ENCODE measurements at regions not wholly inside any gene's neighbourhood (a gene's known extent, or its start where the extent isn't known, plus 50 kb on each side); places are given as distances from the start of the nearest gene placed in this dataset.
A peak's percentile ranks its signal among the peaks of the same experiment; 100 is the strongest.
"Not testable (repeated sequence)": the region's sequence is repeated elsewhere in the genome, so short reads cannot be mapped to it uniquely, and the experiment has no call there.

GRCh38 chr11:82210011-82210410 is 523.7 kb downstream of the FAM181B start:
- no peak for DNase-seq (ENCODE audit: low spot score)

GRCh38 chr11:82195283-82195682 is 538.4 kb downstream of the FAM181B start:
- DNase-seq (ENCODE audit: low spot score), result peak; percentile 1

GRCh38 chr11:82194521-82194920 is 539.1 kb downstream of the FAM181B start:
- DNase-seq (ENCODE audit: low spot score), result peak; percentile 28

DNA sequence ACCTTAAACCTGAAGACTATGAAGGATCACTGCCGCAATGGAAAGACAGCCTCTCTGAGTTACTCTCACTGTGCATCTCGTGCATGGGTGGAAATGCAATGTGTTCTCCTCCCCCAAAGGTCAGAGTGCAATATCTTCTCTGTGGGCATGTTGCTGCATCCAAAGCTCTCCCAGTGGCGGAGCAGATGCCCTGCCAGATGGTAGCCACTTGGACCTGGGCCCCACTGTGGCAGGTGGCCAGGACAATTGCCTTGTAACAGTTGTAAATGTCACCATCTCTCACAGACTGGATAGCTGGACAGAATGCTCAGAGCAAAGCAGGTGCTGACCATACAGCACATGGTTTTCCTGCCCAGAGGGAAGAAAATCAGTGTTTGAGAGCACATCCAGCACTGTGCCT is 542.0 kb downstream of the FAM181B start:
- DNase-seq (ENCODE audit: low spot score), result no peak

DNA sequence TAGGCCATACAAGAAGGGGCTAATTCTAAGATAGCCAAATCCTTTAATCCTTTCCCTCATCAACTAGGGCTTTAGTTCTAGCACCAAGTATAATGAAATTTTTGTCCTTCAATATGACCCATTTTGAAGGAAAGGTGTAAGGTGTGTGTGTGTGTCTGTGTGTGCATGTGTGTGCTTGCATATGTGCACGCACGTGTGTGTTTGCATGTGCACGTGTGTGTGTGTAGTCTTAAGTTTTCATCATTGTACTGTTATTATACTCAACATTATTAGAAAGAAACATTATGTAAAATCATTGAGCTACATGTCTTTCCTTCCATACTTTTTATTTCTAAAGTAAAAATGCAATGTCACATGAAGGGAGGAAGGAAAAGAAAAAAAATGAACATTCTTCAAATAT is 547.7 kb downstream of the FAM181B start:
- DNase-seq (ENCODE audit: low spot score), result no peak

DNA sequence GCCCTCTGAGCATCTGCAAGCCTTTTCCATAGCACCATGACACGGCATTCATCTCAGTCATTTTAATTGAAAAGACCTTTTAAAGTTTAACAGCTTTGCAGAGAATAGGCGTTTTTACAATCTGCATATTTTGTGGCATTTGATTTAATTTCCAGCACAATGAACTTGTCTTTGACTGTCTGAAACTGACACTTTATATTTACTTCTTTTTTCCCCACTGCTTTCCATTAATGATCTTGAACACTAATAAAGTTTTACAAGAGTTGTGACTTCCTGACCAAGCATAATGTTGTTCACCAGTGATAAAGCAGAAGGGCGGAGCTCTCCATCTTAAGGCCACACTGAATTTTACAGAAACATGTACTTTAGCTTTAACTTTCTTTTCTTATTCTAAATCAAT is 548.7 kb downstream of the FAM181B start:
- no peak for DNase-seq (ENCODE audit: low spot score)

- no peak for DNase-seq (ENCODE audit: low spot score)
Observed at GRCh38 chr11:82183346-82183745, 550.3 kb downstream of the FAM181B start.

- not testable (repeated sequence) for DNase-seq (ENCODE audit: low spot score)
Observed at GRCh38 chr11:82182697-82183096, 551.0 kb downstream of the FAM181B start.

DNA sequence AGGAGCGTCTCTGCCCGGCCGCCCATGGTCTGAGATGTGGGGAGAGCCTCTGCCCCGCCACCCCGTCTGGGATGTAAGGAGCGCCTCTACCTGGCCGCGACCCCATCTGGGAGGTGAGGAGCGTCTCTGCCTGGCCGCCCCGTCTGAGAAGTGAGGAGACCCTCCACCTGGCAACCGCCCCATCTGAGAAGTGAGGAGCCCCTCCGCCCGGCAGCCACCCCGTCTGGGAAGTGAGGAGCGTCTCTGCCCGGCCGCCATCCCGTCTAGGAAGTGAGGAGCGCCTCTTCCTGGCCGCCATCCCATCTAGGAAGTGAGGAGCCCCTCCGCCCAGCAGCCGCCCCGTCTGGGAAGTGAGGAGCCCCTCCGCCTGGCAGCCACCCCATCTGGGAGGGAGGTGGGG is 551.9 kb downstream of the FAM181B start:
- DNase-seq (ENCODE audit: low spot score), result not testable (repeated sequence)

DNA sequence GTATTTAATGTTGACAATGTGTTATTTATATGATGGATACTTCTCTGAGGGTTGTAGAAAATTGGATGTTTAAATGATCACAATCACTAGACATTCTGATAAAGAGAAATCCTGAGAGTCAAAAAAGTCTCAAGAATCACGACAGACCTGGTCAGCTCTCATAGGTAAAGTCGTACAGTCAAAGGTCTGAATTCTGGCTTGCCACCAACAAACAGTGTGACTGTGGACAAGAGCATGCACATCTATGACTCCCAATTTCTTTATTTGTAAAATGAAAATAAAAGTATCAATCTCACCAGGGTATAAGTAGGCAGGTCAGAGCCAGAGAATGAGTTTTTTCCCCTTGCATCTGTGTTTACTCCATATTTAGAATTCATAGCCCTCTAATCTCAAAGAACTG is 556.7 kb downstream of the FAM181B start:
- DNase-seq (ENCODE audit: low spot score), result no peak

- no peak for DNase-seq (ENCODE audit: low spot score)
Observed at GRCh38 chr11:82176365-82176764, 557.3 kb downstream of the FAM181B start.

- DNase-seq (ENCODE audit: low spot score), result no peak
Observed at GRCh38 chr11:82174610-82175009, 559.1 kb downstream of the FAM181B start.

GRCh38 chr11:82146789-82147188 is 586.9 kb downstream of the FAM181B start:
- DNase-seq (ENCODE audit: low spot score), result no peak

DNA sequence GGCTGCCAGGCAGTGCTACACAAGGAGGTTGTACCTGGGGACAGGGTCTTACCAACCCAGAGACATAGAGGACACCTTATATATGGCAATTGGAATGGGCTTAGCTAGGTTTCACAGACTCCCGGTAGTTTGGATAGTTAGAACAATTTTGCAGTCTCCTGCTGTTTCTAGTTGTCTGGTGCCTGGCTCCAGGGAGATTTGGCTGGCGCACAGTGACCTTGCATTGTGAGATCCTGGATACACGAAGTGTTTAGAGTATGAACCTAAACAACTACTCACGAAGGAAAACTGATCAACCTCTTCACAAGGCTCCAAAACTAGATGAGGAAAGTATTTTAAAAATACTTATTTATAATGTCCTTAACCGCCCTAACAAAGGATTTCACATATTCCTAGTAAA is 614.7 kb downstream of the FAM181B start:
- DNase-seq (ENCODE audit: low spot score), result no peak

DNA sequence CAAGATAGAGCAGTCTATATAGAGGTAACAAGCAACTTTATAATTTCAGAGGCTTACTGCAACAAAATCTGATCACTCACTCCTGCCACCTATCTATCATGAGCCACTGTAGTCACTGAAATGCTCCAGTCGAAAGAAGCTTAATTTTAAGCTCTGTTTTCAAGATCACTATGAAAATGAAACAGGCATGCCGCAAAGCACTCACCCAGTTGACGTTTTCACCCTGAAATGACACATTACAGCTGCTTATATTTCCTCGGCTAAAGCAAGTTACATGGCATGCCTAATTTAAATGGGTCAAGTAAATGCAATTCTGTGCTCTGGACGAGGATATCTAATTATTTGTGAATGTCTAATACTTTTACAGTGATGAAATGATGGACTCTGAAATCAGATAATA is 616.3 kb downstream of the FAM181B start:
- no peak for DNase-seq (ENCODE audit: low spot score)

DNA sequence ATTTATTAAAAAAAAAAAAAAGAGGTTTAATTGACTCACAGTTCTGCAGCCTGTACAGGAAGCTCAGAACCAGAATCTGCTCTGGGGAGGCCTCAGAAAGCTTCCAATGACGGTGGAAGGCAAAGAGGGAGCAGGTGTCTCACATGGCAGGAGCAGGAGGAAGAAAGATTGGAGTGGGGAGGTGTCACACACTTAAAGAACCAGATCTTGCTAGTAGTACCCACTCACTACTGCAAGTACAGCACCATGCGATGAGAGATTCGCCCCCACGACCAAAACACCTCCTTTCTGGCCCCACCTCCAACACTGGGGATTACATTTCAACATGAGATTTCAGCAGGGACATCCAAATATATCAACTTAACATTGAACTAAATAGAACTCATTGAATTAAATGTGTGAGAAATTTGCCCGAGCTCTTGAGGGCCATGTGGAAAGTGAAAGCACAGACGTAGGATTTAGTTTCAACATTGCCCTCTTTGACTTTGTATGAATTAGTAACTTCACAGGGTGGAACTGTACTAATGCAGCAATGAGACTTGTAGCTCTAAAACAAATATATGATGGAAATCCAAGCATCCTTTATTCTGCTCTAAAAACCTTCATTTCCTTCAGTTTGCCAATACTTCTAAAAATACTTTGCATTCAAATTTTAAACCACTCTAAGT is 628.2 kb downstream of the FAM181B start:
- no peak for DNase-seq (ENCODE audit: low spot score)

DNA sequence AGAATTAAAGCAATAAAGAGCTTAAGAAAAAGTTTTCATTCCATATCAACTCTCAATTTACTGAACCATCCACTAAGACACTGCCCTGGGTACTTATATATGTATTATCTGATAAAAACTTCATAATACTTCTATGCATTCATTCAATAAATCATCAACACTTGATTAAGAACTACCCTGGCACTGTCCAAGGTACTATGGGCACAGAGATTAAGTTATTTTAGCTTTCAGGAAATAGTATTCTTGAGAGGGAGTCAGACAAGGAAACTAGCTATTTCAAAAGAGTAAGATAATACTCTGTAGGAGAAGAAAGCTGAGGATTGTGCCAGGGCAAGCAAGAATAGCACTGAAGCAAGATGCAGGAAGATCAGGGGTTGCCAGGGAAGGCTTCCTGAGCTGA is 640.8 kb downstream of the FAM181B start:
- DNase-seq (ENCODE audit: low spot score), result no peak

GRCh38 chr11:82089426-82089825 is 644.2 kb downstream of the FAM181B start:
- DNase-seq (ENCODE audit: low spot score), result no peak

DNA sequence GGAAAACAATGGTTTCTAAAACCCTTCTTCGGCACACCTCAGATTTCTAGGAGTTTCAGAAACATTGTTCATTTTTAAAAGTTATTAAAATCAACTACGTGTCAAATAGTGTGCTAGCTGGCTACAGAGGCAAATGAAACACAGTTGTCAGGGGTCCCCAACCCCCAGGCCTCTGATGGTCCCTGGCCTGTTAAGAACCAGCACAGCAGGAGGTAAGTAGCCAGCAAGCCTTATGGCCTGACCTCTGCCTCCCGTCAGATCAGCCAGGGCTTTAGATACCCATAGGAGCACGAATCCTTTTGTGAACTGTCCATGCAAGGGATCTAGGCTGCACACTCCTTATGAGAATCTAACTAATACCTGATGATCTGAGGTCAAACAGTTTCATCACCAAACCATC is 648.2 kb downstream of the FAM181B start:
- no peak for DNase-seq (ENCODE audit: low spot score)

DNA sequence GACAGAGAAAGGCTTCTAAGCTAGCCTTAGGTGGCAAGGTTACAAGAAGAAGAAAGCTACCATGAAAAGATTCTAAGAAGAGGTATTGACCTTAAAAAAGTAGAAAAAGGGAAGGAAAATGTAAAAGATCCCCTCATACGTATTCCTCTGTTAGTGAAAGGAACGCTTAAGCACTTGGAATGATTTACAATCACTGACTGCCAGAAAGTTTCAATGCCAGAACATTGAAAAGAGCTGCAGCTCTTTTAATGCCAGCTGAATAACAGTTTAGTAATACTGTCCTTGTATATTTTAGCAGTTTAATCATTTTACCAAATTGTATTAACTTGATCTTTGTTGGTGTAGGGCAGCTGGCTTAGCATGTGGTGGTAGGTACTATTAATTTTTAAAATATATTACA is 650.7 kb downstream of the FAM181B start:
- DNase-seq (ENCODE audit: low spot score), result no peak

GRCh38 chr11:82080160-82080559 is 653.5 kb downstream of the FAM181B start:
- peak; percentile 41 for DNase-seq (ENCODE audit: low spot score)

GRCh38 chr11:82076126-82076525 is 657.5 kb downstream of the FAM181B start:
- DNase-seq (ENCODE audit: low spot score), result no peak

DNA sequence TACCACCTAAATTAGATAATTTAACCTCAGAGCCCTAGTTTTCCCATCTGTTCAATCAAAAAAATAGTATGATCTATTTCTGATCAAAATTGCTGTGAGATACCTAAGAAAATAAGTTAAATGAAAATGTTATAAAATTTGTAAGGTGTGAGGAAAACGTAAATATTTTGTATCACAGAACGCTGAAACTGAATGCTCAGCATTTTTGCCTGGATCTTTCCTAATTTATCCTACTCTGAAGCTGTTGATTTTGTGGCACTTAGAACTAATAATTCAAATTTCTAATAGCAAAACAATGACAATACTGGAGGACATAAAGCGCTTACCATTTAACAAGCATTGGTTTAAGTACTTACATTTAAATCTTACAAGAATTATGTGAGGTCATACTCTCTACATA is 674.2 kb downstream of the FAM181B start:
- no peak for DNase-seq (ENCODE audit: low spot score)

DNA sequence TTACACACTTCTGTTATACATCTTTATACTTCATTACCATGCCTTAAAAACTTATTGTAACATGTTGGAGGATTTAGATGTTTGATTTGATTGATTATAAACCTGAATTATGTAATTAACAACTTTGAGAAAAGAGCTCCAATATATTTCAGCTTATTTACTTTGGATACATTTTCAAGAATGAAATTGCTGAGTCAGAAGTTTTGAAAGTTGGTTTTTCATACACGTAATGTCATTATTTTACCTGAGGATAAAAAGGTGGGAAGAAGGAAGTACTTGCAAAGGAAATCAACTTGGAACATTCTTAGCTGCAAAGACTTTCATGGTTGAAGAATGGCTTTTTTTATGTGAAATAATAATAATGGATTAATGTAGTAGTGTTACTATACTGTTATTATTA is 677.2 kb downstream of the FAM181B start:
- no peak for DNase-seq (ENCODE audit: low spot score)

DNA sequence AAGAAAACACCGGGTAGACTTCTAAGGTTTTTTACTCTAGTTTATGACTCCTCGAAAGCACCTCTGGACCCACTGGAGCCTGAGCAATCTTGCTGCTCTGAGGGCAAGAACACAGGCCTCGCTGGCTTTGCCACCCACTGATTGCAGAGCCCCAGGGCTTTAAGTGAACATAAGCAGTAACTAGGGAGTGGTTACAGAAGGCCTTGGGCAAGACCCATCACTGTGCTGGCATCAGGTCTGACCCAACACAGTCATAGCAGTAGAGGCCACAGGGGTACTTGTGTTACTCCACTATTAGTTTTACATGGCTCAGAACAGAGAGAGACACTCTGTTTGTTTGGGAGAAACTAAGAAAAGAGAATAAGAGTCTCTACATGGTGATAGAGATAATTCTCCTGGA is 684.5 kb downstream of the FAM181B start:
- no peak for DNase-seq (ENCODE audit: low spot score)

All from kidney tubule cell (primary cell).